Fibroblast of lung (primary cell): ENCODE measurements at regions not wholly inside any gene's neighbourhood (a gene's known extent, or its start where the extent isn't known, plus 50 kb on each side); places are given as distances from the start of the nearest gene placed in this dataset.
"Not testable (repeated sequence)": the region's sequence is repeated elsewhere in the genome, so short reads cannot be mapped to it uniquely, and the experiment has no call there.

Experiments used
- DNase-seq, 2 donors: peaks; one replicate each; pipeline versions ENCODE4 v3.0.0 to v3.0.0-alpha.2; 2010; ENCODE audit warnings: low read depth in 2 of 2
- H2AFZ ChIP-seq: 2 replicates; pipeline ENCODE4 v1.5.1; 2012; ENCODE audit warnings: low read length, control low read depth, inconsistent platforms
- H3K27ac ChIP-seq: 2 replicates; pipeline ENCODE4 v1.5.1; 2011; ENCODE audit warnings: low read length, control low read depth; ENCODE audit not compliant: insufficient read depth
- H3K27me3 ChIP-seq: 2 replicates; pipeline ENCODE4 v1.5.1; 2011; ENCODE audit warnings: mild to moderate bottlenecking, low read length; ENCODE audit not compliant: control insufficient read depth, insufficient read depth
- H3K36me3 ChIP-seq: 2 replicates; pipeline ENCODE4 v1.5.1; 2011; ENCODE audit warnings: low read length; ENCODE audit not compliant: control insufficient read depth, insufficient read depth
- H3K4me1 ChIP-seq: 2 replicates; pipeline ENCODE4 v1.5.1; 2011; ENCODE audit warnings: low read length; ENCODE audit not compliant: control insufficient read depth, insufficient read depth; ENCODE audit errors: extremely low read depth
- H3K4me2 ChIP-seq: 2 replicates; pipeline ENCODE4 v1.5.1; 2011; ENCODE audit warnings: low read length, control low read depth; ENCODE audit not compliant: insufficient read depth; ENCODE audit errors: extremely low read depth
- H3K4me3 ChIP-seq, 4 experiments: fragments of 200-600 bp in 1 of 4; sonication (generic) in 1 of 4; replicated peaks in 1 of 4; 2 replicates each; pipeline ENCODE4 v1.5.1; 2011 to 2016; ENCODE audit warnings: low read length in 4 of 4, low read depth in 3 of 4, mild to moderate bottlenecking in 3 of 4, control low read depth in 2 of 4, inconsistent platforms in 1 of 4, mixed read lengths in 1 of 4; ENCODE audit not compliant: insufficient read depth in 1 of 4; ENCODE audit errors: control extremely low read depth in 1 of 4
- H3K79me2 ChIP-seq: 2 replicates; pipeline ENCODE4 v1.5.1; 2012; ENCODE audit warnings: mild to moderate bottlenecking, low read length, inconsistent platforms; ENCODE audit not compliant: control insufficient read depth, insufficient read depth
- H3K9ac ChIP-seq: 2 replicates; pipeline ENCODE4 v1.5.1; 2011; ENCODE audit warnings: mild to moderate bottlenecking, low read length, control low read depth; ENCODE audit not compliant: insufficient read depth
- H3K9me3 ChIP-seq: 2 replicates; pipeline ENCODE4 v1.5.1; 2012; ENCODE audit warnings: low read depth, low read length; ENCODE audit not compliant: control insufficient read depth, insufficient read depth
- H4K20me1 ChIP-seq: 2 replicates; pipeline ENCODE4 v1.5.1; 2011; ENCODE audit warnings: low read length; ENCODE audit not compliant: control insufficient read depth, insufficient read depth; ENCODE audit errors: extremely low read depth
- EZH2 ChIP-seq: IDR thresholded peaks from 2 replicates; pipeline ENCODE4 v1.5.1; 2012; ENCODE audit warnings: low read length, control low read depth, mild to moderate bottlenecking; ENCODE audit errors: missing control alignments
- TF ChIP-seq, protein P1 (sequence below), 2 donors: IDR thresholded peaks in 1 of 2; conservative IDR thresholded peaks in 1 of 2; 1 replicate in 1 of 2; 2 replicates in 1 of 2; pipeline ENCODE4 v1.5.1; 2011 to 2012; ENCODE audit warnings: low read length in 2 of 2, control low read depth in 1 of 2, inconsistent platforms in 1 of 2, low read depth in 1 of 2, mild to moderate bottlenecking in 1 of 2

DNA sequence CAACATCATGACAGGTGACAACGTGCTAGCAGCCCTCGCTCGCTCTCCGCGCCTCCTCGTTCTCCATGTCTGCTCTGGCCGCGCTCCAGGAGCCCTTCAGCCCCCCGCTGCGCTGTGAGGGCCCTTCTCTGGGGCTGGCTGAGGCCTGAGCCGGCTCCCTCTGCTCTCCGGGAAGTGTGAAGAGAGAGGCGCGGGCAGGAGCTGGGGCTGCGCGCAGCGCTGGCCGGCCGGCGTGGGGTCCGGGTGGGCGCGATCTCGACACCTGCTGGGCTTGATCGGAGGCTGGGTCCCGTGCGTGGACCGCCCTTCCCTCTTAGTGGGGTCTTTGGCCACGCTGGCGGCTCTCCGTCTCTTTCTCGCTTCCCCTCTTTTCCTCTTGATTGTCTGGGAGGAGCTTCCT is 195.5 kb downstream of the ANKRD30BL start:
- TF ChIP-seq, protein P1, sequence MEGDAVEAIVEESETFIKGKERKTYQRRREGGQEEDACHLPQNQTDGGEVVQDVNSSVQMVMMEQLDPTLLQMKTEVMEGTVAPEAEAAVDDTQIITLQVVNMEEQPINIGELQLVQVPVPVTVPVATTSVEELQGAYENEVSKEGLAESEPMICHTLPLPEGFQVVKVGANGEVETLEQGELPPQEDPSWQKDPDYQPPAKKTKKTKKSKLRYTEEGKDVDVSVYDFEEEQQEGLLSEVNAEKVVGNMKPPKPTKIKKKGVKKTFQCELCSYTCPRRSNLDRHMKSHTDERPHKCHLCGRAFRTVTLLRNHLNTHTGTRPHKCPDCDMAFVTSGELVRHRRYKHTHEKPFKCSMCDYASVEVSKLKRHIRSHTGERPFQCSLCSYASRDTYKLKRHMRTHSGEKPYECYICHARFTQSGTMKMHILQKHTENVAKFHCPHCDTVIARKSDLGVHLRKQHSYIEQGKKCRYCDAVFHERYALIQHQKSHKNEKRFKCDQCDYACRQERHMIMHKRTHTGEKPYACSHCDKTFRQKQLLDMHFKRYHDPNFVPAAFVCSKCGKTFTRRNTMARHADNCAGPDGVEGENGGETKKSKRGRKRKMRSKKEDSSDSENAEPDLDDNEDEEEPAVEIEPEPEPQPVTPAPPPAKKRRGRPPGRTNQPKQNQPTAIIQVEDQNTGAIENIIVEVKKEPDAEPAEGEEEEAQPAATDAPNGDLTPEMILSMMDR (conservative IDR thresholded peaks at IDR 0.05 in 1 of 2, IDR thresholded peaks at IDR 0.05 in 1 of 2; ENCODE audit: low read depth in 1 of 2, low read length in 2 of 2), result no peak
- no peak for TF ChIP-seq EZH2
- no peaks in the 10 kb centered on the region for H3K79me2 ChIP-seq
- no peaks in the 10 kb centered on the region for H3K4me1 ChIP-seq
- no peaks in the 10 kb centered on the region for H3K9me3 ChIP-seq
- H3K36me3 ChIP-seq, result no peaks in the 10 kb centered on the region
- no peak overlapping the region for H2AFZ ChIP-seq
- H4K20me1 ChIP-seq, result no peaks in the 10 kb centered on the region
- H3K27me3 ChIP-seq, result no peaks in the 10 kb centered on the region
- H3K4me3 ChIP-seq, result no peak overlapping the region
- H3K9ac ChIP-seq, result no peak overlapping the region
- no peak for DNase-seq
- H3K4me2 ChIP-seq, result no peak overlapping the region
- no peak overlapping the region for H3K27ac ChIP-seq

DNA sequence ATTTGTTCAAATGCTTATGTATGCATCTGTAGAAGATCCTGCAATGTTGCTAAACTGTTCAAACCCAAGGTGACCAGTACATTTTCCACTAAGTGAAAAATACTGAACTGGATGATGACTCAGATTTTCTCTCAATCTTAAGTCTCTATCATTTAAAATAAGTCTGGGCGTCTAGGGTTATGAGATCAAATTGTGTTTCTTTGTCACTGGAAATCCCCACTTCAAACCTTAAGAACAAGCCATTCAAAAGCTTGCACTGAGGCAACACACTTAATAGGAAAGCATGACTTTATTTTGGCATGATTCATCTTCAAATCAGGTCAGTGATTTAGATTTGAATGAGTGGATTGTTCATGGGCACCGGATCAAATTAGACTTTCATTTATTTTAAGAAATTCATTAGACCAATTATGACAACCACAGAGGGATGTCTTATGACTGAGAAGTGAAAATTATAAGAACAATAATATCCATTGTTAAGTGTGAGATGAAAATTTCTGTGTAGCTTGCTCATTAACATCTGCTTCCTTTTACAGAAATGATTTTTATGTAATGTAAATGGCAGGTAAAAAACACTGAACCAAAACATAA is 203.6 kb downstream of the ANKRD30BL start:
- not testable (repeated sequence) for H3K36me3 ChIP-seq, H3K27ac ChIP-seq, H3K9ac ChIP-seq, H3K9me3 ChIP-seq, H2AFZ ChIP-seq, H3K4me1 ChIP-seq, H3K27me3 ChIP-seq, H3K4me3 ChIP-seq, H3K4me2 ChIP-seq, H3K79me2 ChIP-seq, H4K20me1 ChIP-seq
- peak in 1 of 2 donors; percentile 43 for DNase-seq

DNA sequence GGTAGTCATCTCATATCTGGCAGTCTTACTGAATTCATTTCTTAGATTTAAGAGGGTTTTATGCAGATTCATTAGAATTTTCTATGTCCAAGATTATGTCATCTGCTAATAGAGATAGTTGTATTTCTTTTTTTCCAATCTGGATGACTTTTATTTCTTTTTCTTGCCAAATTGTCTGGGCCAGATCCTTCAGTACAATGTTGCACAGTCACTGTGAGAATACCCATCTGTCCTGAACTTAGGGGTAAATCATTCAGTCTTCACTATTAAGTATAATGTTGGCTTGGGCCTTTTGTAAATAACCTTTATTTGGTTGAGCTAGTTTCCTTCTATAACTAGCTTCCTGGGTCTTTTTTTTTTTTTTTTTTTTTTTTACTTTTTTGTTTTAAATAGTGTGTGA is 213.1 kb downstream of the ANKRD30BL start:
- not testable (repeated sequence) for H3K9me3 ChIP-seq, H4K20me1 ChIP-seq, H3K27ac ChIP-seq, H3K4me3 ChIP-seq, H3K4me2 ChIP-seq, DNase-seq, H3K27me3 ChIP-seq, H2AFZ ChIP-seq, H3K9ac ChIP-seq, H3K79me2 ChIP-seq, H3K36me3 ChIP-seq, H3K4me1 ChIP-seq

DNA sequence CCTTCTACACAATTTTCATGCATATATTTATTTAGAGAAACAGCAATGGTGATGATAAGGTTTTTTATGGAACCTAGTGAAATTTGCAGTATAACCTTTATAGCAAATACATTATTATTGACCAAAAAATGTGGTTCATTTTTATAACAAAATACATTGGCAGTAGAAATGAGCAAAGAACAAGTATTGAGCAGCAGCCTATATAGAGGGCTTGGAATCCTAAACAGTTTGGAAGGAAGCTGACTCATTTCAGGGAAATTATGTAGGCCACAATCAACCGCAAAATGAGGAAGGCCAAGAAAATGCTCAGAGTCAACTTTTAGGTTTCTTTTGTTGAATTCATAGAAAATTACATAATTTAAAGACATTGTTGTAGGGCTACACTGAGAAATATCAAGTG is 238.5 kb downstream of the ANKRD30BL start:
- not testable (repeated sequence) for H3K4me2 ChIP-seq, H3K9me3 ChIP-seq, H3K4me1 ChIP-seq, H4K20me1 ChIP-seq, H3K9ac ChIP-seq, H3K36me3 ChIP-seq, H2AFZ ChIP-seq, H3K4me3 ChIP-seq, H3K27me3 ChIP-seq, H3K27ac ChIP-seq, H3K79me2 ChIP-seq
- peak in 1 of 2 donors; percentile 68 for DNase-seq

DNA sequence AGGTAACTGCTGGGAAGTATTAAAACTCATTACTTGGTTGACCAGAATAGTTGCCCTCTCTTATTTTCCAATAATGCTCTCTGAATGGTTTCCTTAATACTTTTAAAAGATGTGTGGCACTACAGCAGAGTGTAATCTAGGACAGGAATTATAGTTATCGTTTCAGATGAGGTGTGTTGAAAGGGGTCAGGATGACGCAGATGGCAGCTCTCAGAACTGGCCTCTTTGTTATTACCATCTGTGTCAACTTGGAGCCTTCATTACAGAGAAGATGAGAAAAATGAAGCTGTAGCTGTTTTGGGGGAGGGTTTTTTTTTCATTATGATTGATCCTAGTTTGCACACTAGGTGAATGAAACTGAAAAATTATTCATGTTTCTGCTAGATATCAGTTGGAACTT is 238.9 kb downstream of the ANKRD30BL start:
- H2AFZ ChIP-seq, H3K27ac ChIP-seq, H3K4me3 ChIP-seq, H4K20me1 ChIP-seq, H3K36me3 ChIP-seq, H3K27me3 ChIP-seq, H3K4me1 ChIP-seq, H3K4me2 ChIP-seq, H3K79me2 ChIP-seq, H3K9ac ChIP-seq, H3K9me3 ChIP-seq: not testable (repeated sequence)
- DNase-seq, result peak; percentile 1 to 46
